ENCODE measurements at regions not wholly inside any gene's neighbourhood (a gene's known extent, or its start where the extent isn't known, plus 50 kb on each side); places are given as distances from the start of the nearest gene placed in this dataset.

DNA sequence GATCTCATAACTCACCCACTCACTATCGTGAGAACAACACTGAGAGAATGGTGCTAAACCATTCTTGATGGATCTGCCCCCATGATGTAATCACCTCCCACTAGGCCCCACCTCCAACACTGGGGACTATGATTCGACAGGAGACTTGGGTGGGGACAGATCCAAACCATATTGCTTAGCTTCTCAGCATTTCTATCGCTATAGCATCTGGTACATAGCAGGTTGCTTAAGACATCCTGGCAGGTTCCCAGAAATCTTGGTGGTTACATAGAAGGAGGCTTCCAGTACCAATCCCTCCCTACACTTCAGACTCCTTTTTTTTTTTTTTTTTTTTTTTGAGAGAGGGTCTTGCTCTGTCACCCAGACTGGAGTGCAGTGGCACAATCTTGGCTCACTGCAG, 487.8 kb downstream of the EDEM1 start:
- no peaks in the 10 kb centered on the region for H3K4me1 ChIP-seq (ENCODE audit: insufficient read depth)
- no peaks in the 10 kb centered on the region for H3K27me3 ChIP-seq
- TF ChIP-seq EP300 (IDR thresholded peaks at IDR 0.05) (no peak), POLR2A (IDR thresholded peaks at IDR 0.05) (no peak)
- TF ChIP-seq, protein P1, sequence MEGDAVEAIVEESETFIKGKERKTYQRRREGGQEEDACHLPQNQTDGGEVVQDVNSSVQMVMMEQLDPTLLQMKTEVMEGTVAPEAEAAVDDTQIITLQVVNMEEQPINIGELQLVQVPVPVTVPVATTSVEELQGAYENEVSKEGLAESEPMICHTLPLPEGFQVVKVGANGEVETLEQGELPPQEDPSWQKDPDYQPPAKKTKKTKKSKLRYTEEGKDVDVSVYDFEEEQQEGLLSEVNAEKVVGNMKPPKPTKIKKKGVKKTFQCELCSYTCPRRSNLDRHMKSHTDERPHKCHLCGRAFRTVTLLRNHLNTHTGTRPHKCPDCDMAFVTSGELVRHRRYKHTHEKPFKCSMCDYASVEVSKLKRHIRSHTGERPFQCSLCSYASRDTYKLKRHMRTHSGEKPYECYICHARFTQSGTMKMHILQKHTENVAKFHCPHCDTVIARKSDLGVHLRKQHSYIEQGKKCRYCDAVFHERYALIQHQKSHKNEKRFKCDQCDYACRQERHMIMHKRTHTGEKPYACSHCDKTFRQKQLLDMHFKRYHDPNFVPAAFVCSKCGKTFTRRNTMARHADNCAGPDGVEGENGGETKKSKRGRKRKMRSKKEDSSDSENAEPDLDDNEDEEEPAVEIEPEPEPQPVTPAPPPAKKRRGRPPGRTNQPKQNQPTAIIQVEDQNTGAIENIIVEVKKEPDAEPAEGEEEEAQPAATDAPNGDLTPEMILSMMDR (IDR thresholded peaks at IDR 0.05) = no peak
- H3K9me3 ChIP-seq = no peaks in the 10 kb centered on the region
- WGBS, 3 donors = 77 to 84% (median 81%) methylated on average over 3 of the region's 3 CpGs
- no peak for DNase-seq
- no peak overlapping the region for H3K4me3 ChIP-seq
- intact Hi-C loops (cut with DNase I) = no loop called here
- H3K36me3 ChIP-seq = no peaks in the 10 kb centered on the region
- no peak overlapping the region for H3K27ac ChIP-seq

DNA sequence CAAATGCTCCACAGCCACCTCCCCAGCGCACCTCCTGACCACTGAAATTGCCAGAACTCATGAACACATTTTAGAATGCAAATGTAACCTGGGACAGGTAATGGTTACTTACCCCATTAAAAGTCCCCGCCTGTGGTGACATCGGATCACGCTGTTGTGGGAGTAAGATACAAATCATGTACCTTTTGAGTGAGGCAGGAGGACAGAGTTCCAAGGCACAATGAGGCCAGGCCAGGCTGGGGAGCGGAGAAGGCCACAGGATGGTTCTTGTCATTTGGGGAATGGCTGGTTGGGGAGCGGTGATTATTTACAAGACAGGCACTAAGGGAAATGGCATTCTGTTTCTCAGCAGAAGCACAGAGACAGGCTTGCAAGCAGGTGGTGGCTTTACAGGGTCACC, 490.0 kb downstream of the EDEM1 start:
- TF ChIP-seq EP300 (IDR thresholded peaks at IDR 0.05) (no peak), POLR2A (IDR thresholded peaks at IDR 0.05) (no peak)
- TF ChIP-seq, protein P1 (IDR thresholded peaks at IDR 0.05) = no peak
- Histone ChIP-seq H3K4me3 (no peak overlapping the region), H3K36me3 (no peaks in the 10 kb centered on the region), H3K9me3 (no peaks in the 10 kb centered on the region), H3K27ac (no peak overlapping the region), H3K4me1 (ENCODE audit: insufficient read depth) (no peaks in the 10 kb centered on the region), H3K27me3 (no peaks in the 10 kb centered on the region)
- intact Hi-C loops (cut with DNase I) = no loop called here
- no peak for DNase-seq
- WGBS, 3 donors = 82 to 85% (median 84%) methylated on average over 6 of the region's 6 CpGs

DNA sequence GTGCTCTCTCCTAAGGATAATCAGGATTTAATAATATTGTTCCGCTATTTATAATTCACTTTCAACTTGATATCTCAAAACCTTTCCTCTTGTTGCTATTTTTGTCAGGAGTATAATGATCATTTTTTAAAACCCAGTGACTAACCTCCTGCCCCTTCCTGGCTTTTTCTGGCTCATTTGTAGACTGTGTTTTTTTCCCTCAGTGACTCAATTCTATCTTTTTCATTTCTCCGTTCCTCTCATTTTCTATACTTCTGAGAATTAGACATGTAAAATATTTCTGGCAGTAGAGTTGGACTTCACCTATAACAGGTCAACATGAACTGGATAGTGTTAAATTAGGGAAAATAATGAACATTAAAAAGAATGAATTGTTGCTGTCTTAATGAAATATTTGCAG, 490.7 kb downstream of the EDEM1 start:
- no peak overlapping the region for H3K27ac ChIP-seq
- H3K4me1 ChIP-seq (ENCODE audit: insufficient read depth) = no peaks in the 10 kb centered on the region
- H3K36me3 ChIP-seq = no peaks in the 10 kb centered on the region
- no peaks in the 10 kb centered on the region for H3K27me3 ChIP-seq
- intact Hi-C loops (cut with DNase I) = no loop called here
- WGBS, 3 donors = 45 to 58% (median 48%) methylated on average over 2 of the region's 2 CpGs
- H3K4me3 ChIP-seq = no peak overlapping the region
- no peaks in the 10 kb centered on the region for H3K9me3 ChIP-seq
- DNase-seq = no peak
- TF ChIP-seq EP300 (IDR thresholded peaks at IDR 0.05) = no peak
- TF ChIP-seq, protein P1 (IDR thresholded peaks at IDR 0.05) = no peak
- TF ChIP-seq POLR2A (IDR thresholded peaks at IDR 0.05) = no peak

DNA sequence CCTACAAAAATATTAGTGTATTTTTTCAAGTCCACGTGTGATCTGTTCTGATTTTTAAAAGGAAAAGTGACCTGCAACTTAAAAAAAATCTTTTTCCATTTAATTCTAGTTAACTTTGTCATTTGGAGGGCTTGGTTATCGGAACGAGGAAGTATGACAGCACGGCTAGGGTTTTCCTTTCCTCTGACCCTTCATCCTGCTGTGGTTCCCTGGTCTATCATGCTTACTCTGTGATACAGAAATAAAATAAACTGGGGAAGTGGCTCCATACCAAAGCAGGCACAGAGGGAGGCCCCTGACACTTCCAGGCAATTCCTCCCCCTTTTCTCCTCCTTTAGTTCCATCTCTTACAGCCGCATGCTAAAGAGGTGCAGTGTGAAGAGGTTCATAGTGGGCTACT, 491.3 kb downstream of the EDEM1 start:
- no peak for DNase-seq
- Histone ChIP-seq H3K36me3 (no peaks in the 10 kb centered on the region), H3K9me3 (no peaks in the 10 kb centered on the region), H3K4me1 (ENCODE audit: insufficient read depth) (no peaks in the 10 kb centered on the region), H3K27me3 (no peaks in the 10 kb centered on the region), H3K4me3 (no peak overlapping the region), H3K27ac (no peak overlapping the region)
- WGBS, 3 donors = 84 to 86% (median 86%) methylated on average over 5 of the region's 5 CpGs
- intact Hi-C loops (cut with DNase I) = no loop called here
- TF ChIP-seq POLR2A (IDR thresholded peaks at IDR 0.05) (no peak), EP300 (IDR thresholded peaks at IDR 0.05) (no peak)
- TF ChIP-seq, protein P1 (IDR thresholded peaks at IDR 0.05) = no peak

DNA sequence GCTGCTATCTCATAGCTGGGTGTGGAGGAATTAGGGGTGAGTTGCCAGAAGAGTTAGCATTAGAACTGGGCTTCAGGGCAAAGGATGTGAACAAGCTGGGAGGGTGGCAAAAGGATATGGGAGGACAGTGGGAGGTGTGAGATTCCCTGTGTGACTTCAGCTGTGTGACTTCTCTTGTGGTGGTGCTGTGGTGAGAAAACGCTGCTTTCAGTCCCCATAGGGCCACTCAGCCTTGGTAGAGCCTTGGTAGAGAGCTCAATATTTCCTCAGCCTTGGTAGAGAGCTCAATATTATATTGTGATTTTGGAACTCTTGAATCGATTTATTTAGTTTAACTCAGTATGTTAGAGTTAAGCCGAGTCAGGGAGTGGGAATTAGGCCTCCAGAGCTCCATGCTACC, 499.7 kb downstream of the EDEM1 start:
- WGBS, 3 donors = 71 to 74% (median 74%) methylated on average over 3 of the region's 3 CpGs
- no peaks in the 10 kb centered on the region for H3K36me3 ChIP-seq

More for the DNA sequence above, 499.7 kb downstream of the EDEM1 start:
- H3K4me3 ChIP-seq = no peak overlapping the region
- H3K4me1 ChIP-seq (ENCODE audit: insufficient read depth) = no peaks in the 10 kb centered on the region
- intact Hi-C loops (cut with DNase I) = no loop called here
- no peak overlapping the region for H3K27ac ChIP-seq
- H3K9me3 ChIP-seq = no peaks in the 10 kb centered on the region
- no peaks in the 10 kb centered on the region for H3K27me3 ChIP-seq
- no peak for DNase-seq
- TF ChIP-seq POLR2A (IDR thresholded peaks at IDR 0.05) = no peak
- TF ChIP-seq EP300 (IDR thresholded peaks at IDR 0.05) = no peak
- TF ChIP-seq, protein P1 (IDR thresholded peaks at IDR 0.05) = no peak
